ENCODE measurements at regions not wholly inside any gene's neighbourhood (a gene's known extent, or its start where the extent isn't known, plus 50 kb on each side); places are given as distances from the start of the nearest gene placed in this dataset.
"Not testable (repeated sequence)": the region's sequence is repeated elsewhere in the genome, so short reads cannot be mapped to it uniquely, and the experiment has no call there.

DNA sequence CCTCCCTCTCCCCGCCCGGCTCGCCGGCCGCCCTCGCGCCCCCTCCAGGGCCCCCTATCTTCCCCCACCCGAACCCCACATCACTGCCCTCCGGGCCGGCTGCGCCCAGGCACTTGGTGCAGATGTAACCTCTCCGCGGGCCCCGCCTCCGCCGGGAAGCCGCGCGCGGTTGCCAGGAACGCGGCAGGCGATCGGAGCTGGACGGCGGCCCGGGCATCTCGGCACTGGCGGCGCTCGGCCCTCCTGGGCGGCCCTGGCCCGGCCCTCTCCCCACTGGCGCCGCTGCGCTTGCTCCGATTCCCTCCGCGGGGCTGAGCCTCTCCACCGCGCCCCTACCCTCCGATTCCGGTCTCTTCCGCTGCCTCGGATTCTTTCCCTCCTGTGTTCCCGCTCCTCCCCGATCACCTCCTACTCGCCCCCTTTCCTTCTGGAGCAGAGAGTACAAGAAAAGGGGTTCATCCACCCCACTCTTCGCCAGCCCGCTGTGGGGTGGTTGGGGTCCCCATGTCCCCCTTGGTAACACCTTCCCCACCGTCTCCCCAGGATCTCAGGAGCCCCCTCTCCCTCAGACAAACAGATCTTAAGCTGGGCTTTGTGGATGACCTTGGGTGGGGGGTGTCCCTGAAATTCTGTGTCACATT, 70.6 kb downstream of the C9orf50 start:
- peak overlapping the region; percentile 46 for H3K4me3 ChIP-seq (ENCODE audit: insufficient read depth, low read depth, low read length)
- H3K36me3 ChIP-seq (replicated peaks; ENCODE audit: control insufficient read depth, insufficient read depth, low read length), result no peaks in the 10 kb centered on the region
- peak; percentile 85 for DNase-seq
- peaks cover 23% of the 10 kb centered on the region for H3K27me3 ChIP-seq (ENCODE audit: control insufficient read depth, insufficient read depth, low read length)

- H3K4me3 ChIP-seq (ENCODE audit: insufficient read depth, low read depth, low read length), result peak overlapping the region; percentile 46
- peak; percentile 69 for DNase-seq
- H3K36me3 ChIP-seq (replicated peaks; ENCODE audit: control insufficient read depth, insufficient read depth, low read length), result no peaks in the 10 kb centered on the region
- H3K27me3 ChIP-seq (ENCODE audit: control insufficient read depth, insufficient read depth, low read length), result peaks cover 23% of the 10 kb centered on the region
These were observed 71.2 kb downstream of the C9orf50 start for GRCh38 chr9:129549684-129550083.

DNA sequence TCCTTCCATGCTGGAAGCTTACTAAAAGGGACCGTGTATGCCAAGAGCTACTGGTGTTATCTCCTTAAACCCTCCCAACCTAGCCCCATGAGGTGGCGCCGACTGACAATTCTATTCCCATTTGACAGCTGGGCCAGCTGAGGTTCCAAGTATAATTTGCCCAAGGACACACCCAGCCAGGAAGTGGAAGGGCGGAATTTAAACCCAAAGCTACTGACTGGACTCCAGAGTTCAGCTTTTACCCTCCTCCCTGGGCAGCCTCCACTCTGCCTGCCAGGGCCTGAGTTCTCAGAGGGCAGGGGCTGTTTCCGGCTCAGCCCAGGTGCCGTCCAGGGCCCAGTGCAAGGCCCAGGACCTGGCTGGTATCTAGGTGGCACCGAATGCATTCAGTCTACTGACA, 71.8 kb downstream of the C9orf50 start:
- Histone ChIP-seq H3K36me3 (replicated peaks; ENCODE audit: control insufficient read depth, insufficient read depth, low read length) (no peaks in the 10 kb centered on the region), H3K27me3 (ENCODE audit: control insufficient read depth, insufficient read depth, low read length) (peaks cover 23% of the 10 kb centered on the region)
- peak; percentile 36 for DNase-seq

GRCh38 chr9:129548571-129549135, 72.2 kb downstream of the C9orf50 start:
- Histone ChIP-seq H3K4me3 (ENCODE audit: insufficient read depth, low read depth, low read length) (no peak overlapping the region), H3K27me3 (ENCODE audit: control insufficient read depth, insufficient read depth, low read length) (peaks cover 23% of the 10 kb centered on the region), H3K36me3 (replicated peaks; ENCODE audit: control insufficient read depth, insufficient read depth, low read length) (no peaks in the 10 kb centered on the region)
- no peak for DNase-seq

More for the DNA sequence above, 71.8 kb downstream of the C9orf50 start:
- no peak overlapping the region for H3K4me3 ChIP-seq (ENCODE audit: insufficient read depth, low read depth, low read length)

DNA sequence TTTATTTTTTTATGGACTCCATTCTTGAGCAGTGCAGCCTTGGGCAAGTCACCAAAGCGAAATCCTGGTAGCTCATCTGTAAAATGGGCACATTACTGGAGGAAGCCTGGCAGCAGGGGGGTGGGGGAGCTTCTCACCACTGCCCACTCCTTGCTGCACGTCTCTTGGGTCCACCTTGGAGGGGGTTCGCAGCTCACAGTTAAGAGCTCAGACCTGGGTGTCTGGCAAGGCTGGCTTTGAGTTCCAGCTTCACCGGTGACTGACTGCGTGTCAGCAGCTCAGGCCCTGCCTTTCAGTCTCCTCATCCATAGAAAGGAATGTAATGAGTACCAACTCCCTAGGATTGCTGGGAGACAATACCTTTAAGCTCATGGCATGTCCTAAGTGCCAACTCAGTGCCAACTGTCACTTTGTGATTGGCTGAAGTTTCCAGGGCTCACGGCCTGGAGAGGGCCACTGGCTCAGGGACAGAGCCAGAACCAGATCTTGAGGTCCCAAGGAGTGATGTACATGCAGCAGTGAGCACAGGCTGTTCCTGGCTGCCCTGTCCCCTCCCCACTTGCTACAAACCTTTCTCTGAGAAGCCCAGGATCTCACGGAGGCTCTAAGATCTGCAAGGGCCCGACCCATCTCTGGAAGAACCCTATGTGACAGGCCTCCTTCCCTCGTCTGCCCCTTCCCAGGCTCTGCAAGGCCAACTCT, 72.9 kb downstream of the C9orf50 start:
- DNase-seq, result no peak
- Histone ChIP-seq H3K36me3 (replicated peaks; ENCODE audit: control insufficient read depth, insufficient read depth, low read length) (no peaks in the 10 kb centered on the region), H3K4me3 (ENCODE audit: insufficient read depth, low read depth, low read length) (no peak overlapping the region), H3K27me3 (ENCODE audit: control insufficient read depth, insufficient read depth, low read length) (peaks cover 23% of the 10 kb centered on the region)

- H3K4me3 ChIP-seq (ENCODE audit: insufficient read depth, low read depth, low read length), result no peak overlapping the region
- no peaks in the 10 kb centered on the region for H3K36me3 ChIP-seq (replicated peaks; ENCODE audit: control insufficient read depth, insufficient read depth, low read length)
- no peak for DNase-seq
- H3K27me3 ChIP-seq (ENCODE audit: control insufficient read depth, insufficient read depth, low read length), result peaks cover 23% of the 10 kb centered on the region
These were observed 73.8 kb downstream of the C9orf50 start for GRCh38 chr9:129547063-129547462.

GRCh38 chr9:129545876-129546275, 75.0 kb downstream of the C9orf50 start:
- H3K27me3 ChIP-seq (ENCODE audit: control insufficient read depth, insufficient read depth, low read length), result peaks cover 17% of the 10 kb centered on the region
- DNase-seq; H3K36me3 ChIP-seq (replicated peaks; ENCODE audit: control insufficient read depth, insufficient read depth, low read length); H3K4me3 ChIP-seq (ENCODE audit: insufficient read depth, low read depth, low read length): not testable (repeated sequence)

DNA sequence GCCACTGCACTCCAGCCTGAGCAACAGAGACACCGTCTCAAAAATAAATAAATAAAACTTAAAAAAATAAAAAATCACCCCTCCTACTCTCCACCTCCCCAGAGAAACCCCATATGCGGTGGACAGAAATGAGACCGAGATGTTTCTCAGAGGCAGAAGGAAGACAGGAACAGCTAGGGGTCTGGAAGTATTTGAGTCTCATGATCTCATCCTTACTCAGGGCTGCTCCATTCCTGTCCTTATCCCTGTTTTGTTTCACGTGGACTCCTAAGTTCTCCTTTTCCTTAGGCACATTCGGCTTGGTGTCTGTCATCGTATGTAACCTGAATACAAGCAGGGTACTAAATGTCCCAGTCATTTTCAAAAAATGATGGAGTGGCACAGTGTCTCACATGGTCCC, 76.1 kb downstream of the C9orf50 start:
- Histone ChIP-seq H3K27me3 (ENCODE audit: control insufficient read depth, insufficient read depth, low read length) (peaks cover 9% of the 10 kb centered on the region), H3K4me3 (ENCODE audit: insufficient read depth, low read depth, low read length) (no peak overlapping the region), H3K36me3 (replicated peaks; ENCODE audit: control insufficient read depth, insufficient read depth, low read length) (no peaks in the 10 kb centered on the region)
- DNase-seq, result no peak

DNA sequence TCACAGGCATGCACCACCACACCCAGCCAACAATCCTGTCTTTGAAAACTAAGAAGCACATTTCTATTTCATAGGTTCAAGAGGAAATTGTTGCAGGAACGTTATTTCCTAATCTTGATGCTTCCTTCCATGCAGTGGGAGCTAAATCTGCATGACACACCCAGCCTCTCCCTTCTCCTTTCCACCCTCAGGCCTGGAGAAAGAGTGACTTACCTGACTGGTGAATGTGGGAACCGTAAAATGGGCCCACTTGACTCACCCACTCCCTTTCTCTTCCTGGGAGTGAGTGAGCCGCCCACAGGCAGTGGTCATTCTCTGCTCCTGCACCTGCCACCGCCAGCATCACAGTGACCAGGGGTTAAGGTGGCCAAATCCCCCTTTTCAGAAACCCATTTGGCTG, 78.2 kb downstream of the C9orf50 start:
- H3K36me3 ChIP-seq (replicated peaks; ENCODE audit: control insufficient read depth, insufficient read depth, low read length), result no peaks in the 10 kb centered on the region
- DNase-seq, result no peak
- H3K27me3 ChIP-seq (ENCODE audit: control insufficient read depth, insufficient read depth, low read length), result peaks cover 4% of the 10 kb centered on the region; the same call in 1 of the 2 replicates
- no peak overlapping the region for H3K4me3 ChIP-seq (ENCODE audit: insufficient read depth, low read depth, low read length)

DNA sequence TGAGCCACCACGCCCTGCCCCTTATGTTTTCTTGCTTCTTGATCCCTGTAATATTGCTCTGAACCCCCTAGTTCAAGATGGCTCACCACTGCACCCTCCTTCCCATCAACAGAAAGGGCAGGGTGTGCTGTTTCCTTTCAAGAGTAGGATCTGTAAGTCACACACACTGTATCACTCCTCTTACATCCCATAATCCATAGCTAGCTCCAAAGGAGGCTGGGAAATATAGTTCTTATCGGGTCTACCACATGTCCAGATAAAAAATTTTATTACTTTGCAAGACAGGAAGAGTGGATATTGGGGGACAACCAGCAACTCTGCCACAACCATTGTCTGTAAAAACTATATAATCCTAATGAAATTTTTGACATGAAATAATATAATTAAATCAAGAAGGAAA, 79.6 kb downstream of the C9orf50 start:
- H3K4me3 ChIP-seq (ENCODE audit: insufficient read depth, low read depth, low read length), result no peak overlapping the region
- H3K27me3 ChIP-seq (ENCODE audit: control insufficient read depth, insufficient read depth, low read length), result 0 out of 2 replicates have a peak, but pooled peaks cover 2% of the 10 kb centered on the region
- no peaks in the 10 kb centered on the region for H3K36me3 ChIP-seq (replicated peaks; ENCODE audit: control insufficient read depth, insufficient read depth, low read length)
- no peak for DNase-seq

DNA sequence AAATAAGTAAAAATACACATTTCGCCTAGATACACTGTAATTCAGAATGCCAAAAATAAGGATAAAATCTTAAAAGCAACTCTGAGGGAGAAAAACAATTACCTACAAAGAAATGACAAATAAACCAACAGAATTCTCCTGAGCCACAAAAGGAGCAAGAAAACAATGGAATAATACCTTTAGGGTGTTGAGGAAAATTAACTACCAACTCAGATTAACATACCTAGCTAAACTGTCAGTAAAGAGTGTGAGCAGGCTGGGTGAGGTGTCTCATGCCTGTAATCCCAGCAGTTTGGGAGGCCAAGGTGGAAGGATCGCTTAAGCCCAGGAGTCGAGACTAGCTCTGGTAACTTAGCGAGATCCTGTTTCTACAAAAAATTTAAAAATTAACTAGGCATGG, 81.5 kb downstream of the C9orf50 start:
- H3K36me3 ChIP-seq (replicated peaks; ENCODE audit: control insufficient read depth, insufficient read depth, low read length), result no peaks in the 10 kb centered on the region
- no peak for DNase-seq
- H3K27me3 ChIP-seq (ENCODE audit: control insufficient read depth, insufficient read depth, low read length), result no peaks in the 10 kb centered on the region

GRCh38 chr9:129531860-129532402, 89.0 kb downstream of the C9orf50 start:
- H3K4me3 ChIP-seq (ENCODE audit: insufficient read depth, low read depth, low read length); H3K36me3 ChIP-seq (replicated peaks; ENCODE audit: control insufficient read depth, insufficient read depth, low read length); DNase-seq; H3K27me3 ChIP-seq (ENCODE audit: control insufficient read depth, insufficient read depth, low read length): not testable (repeated sequence)

More for the DNA sequence above, 81.5 kb downstream of the C9orf50 start:
- H3K4me3 ChIP-seq (ENCODE audit: insufficient read depth, low read depth, low read length), result no peak overlapping the region

DNA sequence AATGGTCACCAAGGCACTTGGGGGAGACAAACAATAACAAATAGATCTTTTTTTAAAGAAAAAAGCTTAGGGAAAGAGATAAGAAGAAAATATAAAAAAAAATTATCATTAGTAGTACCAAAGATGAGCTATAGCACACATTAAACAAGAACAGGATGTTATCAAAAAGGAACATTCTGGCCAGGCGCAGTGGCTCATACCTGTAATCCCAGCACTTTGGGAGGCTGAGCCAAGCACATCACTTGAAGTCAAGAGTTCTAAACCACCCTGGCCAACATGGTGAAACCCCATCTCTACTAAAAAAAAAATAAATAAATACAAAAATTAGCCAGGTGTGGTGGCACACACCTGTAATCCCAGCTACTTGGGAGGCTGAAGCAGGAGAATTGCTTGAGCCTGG, 92.9 kb downstream of the C9orf50 start:
- H3K36me3 ChIP-seq (replicated peaks; ENCODE audit: control insufficient read depth, insufficient read depth, low read length); DNase-seq; H3K4me3 ChIP-seq (ENCODE audit: insufficient read depth, low read depth, low read length); H3K27me3 ChIP-seq (ENCODE audit: control insufficient read depth, insufficient read depth, low read length): not testable (repeated sequence)

- no peak for DNase-seq
- no peaks in the 10 kb centered on the region for H3K27me3 ChIP-seq (ENCODE audit: control insufficient read depth, insufficient read depth, low read length)
- H3K4me3 ChIP-seq (ENCODE audit: insufficient read depth, low read depth, low read length), result no peak overlapping the region
- H3K36me3 ChIP-seq (replicated peaks; ENCODE audit: control insufficient read depth, insufficient read depth, low read length), result no peaks in the 10 kb centered on the region
These were observed 95.2 kb downstream of the C9orf50 start for GRCh38 chr9:129525656-129526196.

Data from H7 (cell line).